CD4-positive, alpha-beta T cell treated with Interleukin-12 subunit alpha and Interleukin-12 subunit beta, for 1 hour (primary cell): ENCODE measurements at regions not wholly inside any gene's neighbourhood (a gene's known extent, or its start where the extent isn't known, plus 50 kb on each side); places are given as distances from the start of the nearest gene placed in this dataset.

Source experiments
- DNase-seq: peaks from one replicate; pipeline ENCODE4 v3.0.0-alpha.2; 2020

GRCh38 chr2:41414486-41415230 lies 633.2 kb upstream of the PKDCC start:
- peak; percentile 13 for DNase-seq

GRCh38 chr2:41417511-41417910 lies 630.3 kb upstream of the PKDCC start:
- no peak for DNase-seq

- no peak for DNase-seq
These were observed 627.6 kb upstream of the PKDCC start for GRCh38 chr2:41420219-41420618.

- no peak for DNase-seq
These were observed 626.9 kb upstream of the PKDCC start for GRCh38 chr2:41420872-41421271.

- no peak for DNase-seq
These were observed 616.1 kb upstream of the PKDCC start for GRCh38 chr2:41431756-41432155.

- no peak for DNase-seq
These were observed 615.4 kb upstream of the PKDCC start for GRCh38 chr2:41432459-41432858.

- no peak for DNase-seq
These were observed 612.8 kb upstream of the PKDCC start for GRCh38 chr2:41434991-41435390.

- DNase-seq, result no peak
These were observed 605.9 kb upstream of the PKDCC start for GRCh38 chr2:41441958-41442357.

GRCh38 chr2:41445865-41446264 lies 602.0 kb upstream of the PKDCC start:
- no peak for DNase-seq

GRCh38 chr2:41446266-41446665 lies 601.6 kb upstream of the PKDCC start:
- no peak for DNase-seq

GRCh38 chr2:41448221-41448620 lies 599.6 kb upstream of the PKDCC start:
- no peak for DNase-seq

GRCh38 chr2:41457026-41457425 lies 590.8 kb upstream of the PKDCC start:
- no peak for DNase-seq

GRCh38 chr2:41460661-41461060 lies 587.2 kb upstream of the PKDCC start:
- no peak for DNase-seq

- no peak for DNase-seq
These were observed 583.4 kb upstream of the PKDCC start for GRCh38 chr2:41464395-41464794.

- no peak for DNase-seq
These were observed 571.9 kb upstream of the PKDCC start for GRCh38 chr2:41475959-41476358.

GRCh38 chr2:41482659-41483058 lies 565.2 kb upstream of the PKDCC start:
- no peak for DNase-seq

GRCh38 chr2:41483226-41483625 lies 564.6 kb upstream of the PKDCC start:
- DNase-seq, result no peak

- no peak for DNase-seq
These were observed 563.6 kb upstream of the PKDCC start for GRCh38 chr2:41483982-41484857.

- no peak for DNase-seq
These were observed 563.0 kb upstream of the PKDCC start for GRCh38 chr2:41484858-41485234.

GRCh38 chr2:41486948-41487347 lies 560.9 kb upstream of the PKDCC start:
- no peak for DNase-seq

- no peak for DNase-seq
These were observed 558.9 kb upstream of the PKDCC start for GRCh38 chr2:41488888-41489287.

GRCh38 chr2:41489638-41490037 lies 558.2 kb upstream of the PKDCC start:
- DNase-seq, result no peak

- no peak for DNase-seq
These were observed 552.8 kb upstream of the PKDCC start for GRCh38 chr2:41495050-41495449.

- DNase-seq, result no peak
These were observed 550.9 kb upstream of the PKDCC start for GRCh38 chr2:41496908-41497307.
